GM23338 (cell line): ENCODE measurements at regions not wholly inside any gene's neighbourhood (a gene's known extent, or its start where the extent isn't known, plus 50 kb on each side); places are given as distances from the start of the nearest gene placed in this dataset.

Experiments used
- ATAC-seq: fragments of 200-7000 bp; cut with Tn5 transposase; 3 replicates; pipeline ENCODE4 v1.9.1; 2020
- DNase-seq: peaks from one replicate; pipeline ENCODE4 v3.0.0-alpha.2; 2015; ENCODE audit warnings: low spot score
- H2AFZ ChIP-seq: fragments of 200-600 bp; sonication (generic); 2 replicates; pipeline ENCODE4 v1.8.0; 2016; ENCODE audit warnings: antibody characterized with exemption, mild to moderate bottlenecking, moderate library complexity
- H3F3A ChIP-seq: fragments of 200-600 bp; sonication (generic); replicated peaks from 2 replicates; pipeline ENCODE4 v1.8.0; 2017; ENCODE audit warnings: antibody characterized with exemption, mixed run types, low read depth
- H3K27ac ChIP-seq: fragments of 200-600 bp; sonication (generic); 2 replicates; pipeline ENCODE4 v1.6.1; 2016; ENCODE audit warnings: low read depth
- H3K27me3 ChIP-seq: fragments of 200-600 bp; sonication (generic); 2 replicates; pipeline ENCODE4 v1.8.0; 2016; ENCODE audit warnings: mild to moderate bottlenecking, mixed run types, moderate library complexity; ENCODE audit not compliant: insufficient read depth
- H3K36me3 ChIP-seq: fragments of 200-600 bp; sonication (generic); 2 replicates; pipeline ENCODE4 v1.8.0; 2016; ENCODE audit warnings: mild to moderate bottlenecking; ENCODE audit not compliant: insufficient read depth
- H3K4me1 ChIP-seq: fragments of 200-600 bp; sonication (generic); 2 replicates; pipeline ENCODE4 v1.8.0; 2016; ENCODE audit warnings: mild to moderate bottlenecking, moderate library complexity; ENCODE audit not compliant: insufficient read depth
- H3K4me2 ChIP-seq: fragments of 200-600 bp; sonication (generic); 2 replicates; pipeline ENCODE4 v1.7.1; 2017; ENCODE audit warnings: mixed run types
- H3K4me3 ChIP-seq: fragments of 200-600 bp; sonication (generic); 2 replicates; pipeline ENCODE4 v1.6.1; 2016; ENCODE audit warnings: mixed run types
- H3K79me2 ChIP-seq: fragments of 200-600 bp; sonication (generic); replicated peaks from 2 replicates; pipeline ENCODE4 v1.8.0; 2017; ENCODE audit warnings: mild to moderate bottlenecking; ENCODE audit not compliant: insufficient read depth
- H3K9me2 ChIP-seq: fragments of 200-600 bp; sonication (generic); 2 replicates; pipeline ENCODE4 v1.8.0; 2017; ENCODE audit not compliant: insufficient read depth
- H4K20me1 ChIP-seq: fragments of 200-600 bp; sonication (generic); replicated peaks from 2 replicates; pipeline ENCODE4 v1.8.0; 2017; ENCODE audit warnings: mild to moderate bottlenecking; ENCODE audit not compliant: insufficient read depth
- H3K27ac Mint-ChIP-seq: 2 replicates; pipeline ENCODE4 v1.8.0; 2020; ENCODE audit warnings: inconsistent platforms, mild to moderate bottlenecking, moderate library complexity, mixed read lengths
- H3K27me3 Mint-ChIP-seq: 3 replicates; pipeline ENCODE4 v1.8.0; 2022; ENCODE audit warnings: low read depth, mild to moderate bottlenecking, moderate library complexity, mixed read lengths, inconsistent platforms; ENCODE audit not compliant: insufficient read depth, poor library complexity
- H3K36me3 Mint-ChIP-seq: 3 replicates; pipeline ENCODE4 v1.8.0; 2021; ENCODE audit warnings: low read depth, mild to moderate bottlenecking, inconsistent platforms, moderate library complexity, mixed read lengths
- H3K4me1 Mint-ChIP-seq: 3 replicates; pipeline ENCODE4 v1.8.0; 2020; ENCODE audit warnings: mild to moderate bottlenecking, inconsistent platforms, mixed read lengths
- H3K4me3 Mint-ChIP-seq: 3 replicates; pipeline ENCODE4 v1.8.0; 2021; ENCODE audit warnings: moderate library complexity, mild to moderate bottlenecking, inconsistent platforms, mixed read lengths
- H3K9me3 Mint-ChIP-seq: 3 replicates; pipeline ENCODE4 v1.8.0; 2020; ENCODE audit warnings: moderate library complexity, mild to moderate bottlenecking, inconsistent platforms, mixed read lengths
- CTCF ChIP-seq, 2 experiments: fragments of 200-600 bp in 1 of 2; sonication (generic) in 1 of 2; conservative IDR thresholded peaks; 2 replicates each; pipeline versions ENCODE4 v1.5.1 to v1.6.1; 2016 to 2017; ENCODE audit warnings: antibody characterized with exemption in 2 of 2, low read depth in 2 of 2, mild to moderate bottlenecking in 2 of 2, moderate library complexity in 1 of 2
- ETS1 ChIP-seq: IDR thresholded peaks from 2 replicates; pipeline ENCODE4 v1.6.1; 2016; ENCODE audit warnings: antibody characterized with exemption
- EZH2 ChIP-seq: fragments of 200-600 bp; sonication (generic); IDR thresholded peaks from one replicate; pipeline ENCODE4 v1.8.0; 2017; ENCODE audit warnings: antibody characterized with exemption, mild to moderate bottlenecking, low read depth; ENCODE audit not compliant: unreplicated experiment
- EZH2phosphoT487 ChIP-seq: fragments of 200-600 bp; sonication (generic); IDR thresholded peaks from one replicate; pipeline ENCODE4 v1.8.1; 2018; ENCODE audit warnings: antibody characterized with exemption; ENCODE audit not compliant: unreplicated experiment
- JUNB ChIP-seq: IDR thresholded peaks from one replicate; pipeline ENCODE4 v1.6.1; 2016; ENCODE audit warnings: antibody characterized with exemption; ENCODE audit not compliant: unreplicated experiment
- NANOG ChIP-seq: IDR thresholded peaks from 2 replicates; pipeline ENCODE4 v1.6.1; 2016; ENCODE audit warnings: antibody characterized with exemption, borderline replicate concordance
- POLR2AphosphoS5 ChIP-seq: IDR thresholded peaks from 2 replicates; pipeline ENCODE4 v1.6.1; 2016; ENCODE audit warnings: antibody characterized with exemption, low read depth
- STAT1 ChIP-seq: IDR thresholded peaks from one replicate; pipeline ENCODE4 v1.6.1; 2016; ENCODE audit warnings: antibody characterized with exemption; ENCODE audit not compliant: unreplicated experiment
- ZNF114 ChIP-seq: fragments of 250-450 bp; sonication (Bioruptor Pico); IDR thresholded peaks from 2 replicates; pipeline ENCODE4 v1.5.0; 2020; ENCODE audit warnings: mild to moderate bottlenecking, moderate library complexity
- ZNF331 ChIP-seq: fragments of 250-450 bp; sonication (Bioruptor Pico); IDR thresholded peaks from 2 replicates; pipeline ENCODE4 v1.5.0; 2020; ENCODE audit warnings: low read depth, mild to moderate bottlenecking, moderate library complexity
- TF ChIP-seq, protein P1 (sequence below): IDR thresholded peaks from one replicate; pipeline ENCODE4 v1.6.1; 2018; ENCODE audit warnings: antibody characterized with exemption; ENCODE audit not compliant: unreplicated experiment

DNA sequence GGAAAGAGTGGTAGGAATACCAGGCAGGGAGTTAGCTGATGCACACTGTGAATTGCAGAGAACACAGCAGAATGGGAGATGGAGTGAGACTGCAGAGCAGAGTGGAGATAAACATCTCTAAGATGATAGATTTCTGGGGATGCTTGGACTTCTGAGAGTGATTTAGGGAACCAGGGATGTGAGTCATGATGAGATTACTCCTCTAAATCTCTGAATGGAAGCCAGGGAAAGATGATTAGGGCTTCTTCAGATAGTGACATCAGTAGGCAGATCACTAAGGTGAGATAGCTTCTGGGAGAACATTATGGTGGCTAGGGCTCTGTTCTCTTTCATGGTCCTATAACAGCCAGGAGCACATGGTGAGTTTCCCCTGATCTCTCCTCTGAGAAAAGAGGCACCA is 501.5 kb upstream of the USP15 start:
- no peaks in the 10 kb centered on the region for H3K79me2 ChIP-seq
- Mint-ChIP-seq H3K36me3 (no peaks in the 10 kb centered on the region; the same call in 2 of the 3 replicates), H3K9me3 (no peaks in the 10 kb centered on the region), H3K27me3 (no peaks in the 10 kb centered on the region), H3K4me3 (no peak overlapping the region), H3K4me1 (peaks cover 14% of the 10 kb centered on the region; the same call in 2 of the 3 replicates), H3K27ac (no peak overlapping the region)
- no peaks in the 10 kb centered on the region for H3K36me3 ChIP-seq
- no peak overlapping the region for H2AFZ ChIP-seq
- no peaks in the 10 kb centered on the region for H4K20me1 ChIP-seq
- TF ChIP-seq, protein P1, sequence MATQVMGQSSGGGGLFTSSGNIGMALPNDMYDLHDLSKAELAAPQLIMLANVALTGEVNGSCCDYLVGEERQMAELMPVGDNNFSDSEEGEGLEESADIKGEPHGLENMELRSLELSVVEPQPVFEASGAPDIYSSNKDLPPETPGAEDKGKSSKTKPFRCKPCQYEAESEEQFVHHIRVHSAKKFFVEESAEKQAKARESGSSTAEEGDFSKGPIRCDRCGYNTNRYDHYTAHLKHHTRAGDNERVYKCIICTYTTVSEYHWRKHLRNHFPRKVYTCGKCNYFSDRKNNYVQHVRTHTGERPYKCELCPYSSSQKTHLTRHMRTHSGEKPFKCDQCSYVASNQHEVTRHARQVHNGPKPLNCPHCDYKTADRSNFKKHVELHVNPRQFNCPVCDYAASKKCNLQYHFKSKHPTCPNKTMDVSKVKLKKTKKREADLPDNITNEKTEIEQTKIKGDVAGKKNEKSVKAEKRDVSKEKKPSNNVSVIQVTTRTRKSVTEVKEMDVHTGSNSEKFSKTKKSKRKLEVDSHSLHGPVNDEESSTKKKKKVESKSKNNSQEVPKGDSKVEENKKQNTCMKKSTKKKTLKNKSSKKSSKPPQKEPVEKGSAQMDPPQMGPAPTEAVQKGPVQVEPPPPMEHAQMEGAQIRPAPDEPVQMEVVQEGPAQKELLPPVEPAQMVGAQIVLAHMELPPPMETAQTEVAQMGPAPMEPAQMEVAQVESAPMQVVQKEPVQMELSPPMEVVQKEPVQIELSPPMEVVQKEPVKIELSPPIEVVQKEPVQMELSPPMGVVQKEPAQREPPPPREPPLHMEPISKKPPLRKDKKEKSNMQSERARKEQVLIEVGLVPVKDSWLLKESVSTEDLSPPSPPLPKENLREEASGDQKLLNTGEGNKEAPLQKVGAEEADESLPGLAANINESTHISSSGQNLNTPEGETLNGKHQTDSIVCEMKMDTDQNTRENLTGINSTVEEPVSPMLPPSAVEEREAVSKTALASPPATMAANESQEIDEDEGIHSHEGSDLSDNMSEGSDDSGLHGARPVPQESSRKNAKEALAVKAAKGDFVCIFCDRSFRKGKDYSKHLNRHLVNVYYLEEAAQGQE: no peak
- TF ChIP-seq ETS1 (no peak), POLR2AphosphoS5 (no peak), EZH2 (no peak), CTCF (conservative IDR thresholded peaks at IDR 0.05; ENCODE audit: low read depth in 2 of 2) (no peak), STAT1 (no peak), ZNF114 (no peak), ZNF331 (CRISPR knock-in tag) (no peak)
- H3K27me3 ChIP-seq: no peaks in the 10 kb centered on the region
- no peak overlapping the region for H3K27ac ChIP-seq
- peaks cover 6% of the 10 kb centered on the region; the same call in 1 of the 2 replicates for H3K4me1 ChIP-seq
- DNase-seq (no peak), ATAC-seq (no peak)
- no peak overlapping the region for H3K4me2 ChIP-seq
- H3F3A ChIP-seq: no peaks in the 10 kb centered on the region
- H3K4me3 ChIP-seq: no peak overlapping the region
- no peaks in the 10 kb centered on the region; the same call in 1 of the 2 replicates for H3K9me2 ChIP-seq

DNA sequence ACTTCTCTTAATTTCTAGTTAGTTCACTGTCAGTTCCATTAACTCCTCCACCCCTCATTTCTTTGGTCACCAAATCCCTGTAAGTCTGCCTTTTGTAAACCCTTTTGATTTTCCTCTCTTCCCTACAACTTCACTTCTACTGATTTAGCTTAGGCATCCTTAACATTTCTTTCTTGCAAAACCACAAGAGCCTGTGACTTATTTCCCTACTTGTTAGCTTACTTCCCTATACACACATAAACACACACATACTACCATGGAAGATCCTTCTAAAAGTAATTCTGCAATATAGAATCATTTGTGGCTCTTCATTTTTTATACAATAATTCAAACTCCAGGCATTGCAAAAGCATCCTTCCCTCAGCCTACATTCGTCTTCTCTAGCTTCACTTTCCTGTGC is 494.3 kb upstream of the USP15 start:
- no peak overlapping the region for H3K27ac Mint-ChIP-seq
- TF ChIP-seq STAT1 (no peak), ZNF114 (no peak), EZH2phosphoT487 (no peak), EZH2 (no peak), CTCF (conservative IDR thresholded peaks at IDR 0.05; ENCODE audit: low read depth in 2 of 2) (no peak), NANOG (no peak), JUNB (no peak)
- TF ChIP-seq, protein P1: no peak

More for the DNA sequence above, 494.3 kb upstream of the USP15 start:
- Mint-ChIP-seq H3K4me3 (no peak overlapping the region), H3K27me3 (peaks cover 1% of the 10 kb centered on the region), H3K9me3 (peaks cover 26% of the 10 kb centered on the region), H3K36me3 (peaks cover 17% of the 10 kb centered on the region), H3K4me1 (peaks cover 2% of the 10 kb centered on the region; the same call in 2 of the 3 replicates)
- H3K9me2 ChIP-seq: no peaks in the 10 kb centered on the region
- no peak overlapping the region for H3K4me3 ChIP-seq
- no peaks in the 10 kb centered on the region for H3K79me2 ChIP-seq
- H3K27ac ChIP-seq: no peak overlapping the region
- no peaks in the 10 kb centered on the region for H4K20me1 ChIP-seq
- no peak overlapping the region for H3K4me2 ChIP-seq
- no peak for DNase-seq
- H2AFZ ChIP-seq: no peak overlapping the region
- no peaks in the 10 kb centered on the region for H3F3A ChIP-seq
- peaks cover 6% of the 10 kb centered on the region; the same call in 1 of the 2 replicates for H3K4me1 ChIP-seq
- ATAC-seq: no peak
- H3K36me3 ChIP-seq: no peaks in the 10 kb centered on the region
- H3K27me3 ChIP-seq: no peaks in the 10 kb centered on the region
